SK-N-SH treated with all-trans-retinoic acid at 6 μM for 48 hours (cell line): ENCODE measurements at regions not wholly inside any gene's neighbourhood (a gene's known extent, or its start where the extent isn't known, plus 50 kb on each side); places are given as distances from the start of the nearest gene placed in this dataset.

Experiments used
- ATAC-seq: fragments of 200-7000 bp; cut with Tn5 transposase; 3 replicates; pipeline ENCODE4 v1.9.1; 2020; ENCODE audit warnings: mild to moderate bottlenecking, moderate library complexity
- ARNTL ChIP-seq: fragments of 450-650 bp; formaldehyde crosslinking; IDR thresholded peaks from 2 replicates; pipeline ENCODE4 v1.5.0; 2020; ENCODE audit warnings: low read depth, mild to moderate bottlenecking, moderate library complexity, borderline replicate concordance
- BACH2 ChIP-seq: fragments of 250-450 bp; sonication (Bioruptor Pico); IDR thresholded peaks from 2 replicates; pipeline ENCODE4 v1.9.0; 2021; ENCODE audit warnings: mild to moderate bottlenecking, borderline replicate concordance
- CSDC2 ChIP-seq: fragments of 250-450 bp; sonication (Bioruptor Pico); IDR thresholded peaks from 2 replicates; pipeline ENCODE4 v1.5.0; 2020; ENCODE audit warnings: mild to moderate bottlenecking, moderate library complexity
- ESRRG ChIP-seq: fragments of 250-450 bp; sonication (Bioruptor Pico); IDR thresholded peaks from 2 replicates; pipeline ENCODE4 v1.6.1; 2021; ENCODE audit warnings: mild to moderate bottlenecking
- ISL1 ChIP-seq: fragments of 250-450 bp; sonication (Bioruptor Pico); IDR thresholded peaks from 2 replicates; pipeline ENCODE4 v2.1.2; 2022; ENCODE audit warnings: mild to moderate bottlenecking, moderate library complexity
- OSR1 ChIP-seq: fragments of 250-450 bp; sonication (Bioruptor Pico); IDR thresholded peaks from 2 replicates; pipeline ENCODE4 v1.8.0; 2022; ENCODE audit warnings: moderate library complexity, mild to moderate bottlenecking, inconsistent platforms
- PPARA ChIP-seq: fragments of 250-450 bp; sonication (Bioruptor Pico); IDR thresholded peaks from 2 replicates; pipeline ENCODE4 v1.5.0; 2020; ENCODE audit warnings: mild to moderate bottlenecking, borderline replicate concordance
- SNAI2 ChIP-seq: fragments of 250-450 bp; sonication (Bioruptor Pico); IDR thresholded peaks from 2 replicates; pipeline ENCODE4 v1.5.0; 2020; ENCODE audit warnings: mild to moderate bottlenecking, moderate library complexity
- TCF4 ChIP-seq: fragments of 250-450 bp; sonication (Bioruptor Pico); IDR thresholded peaks from 2 replicates; pipeline ENCODE4 v1.8.0; 2021; ENCODE audit warnings: mild to moderate bottlenecking, moderate library complexity, borderline replicate concordance
- TOX ChIP-seq: fragments of 250-450 bp; sonication (Bioruptor Pico); IDR thresholded peaks from 2 replicates; pipeline ENCODE4 v1.8.0; 2021; ENCODE audit warnings: mild to moderate bottlenecking, moderate library complexity, borderline replicate concordance
- TSHZ2 ChIP-seq: fragments of 250-450 bp; sonication (Bioruptor Pico); IDR thresholded peaks from 2 replicates; pipeline ENCODE4 v1.5.0; 2020; ENCODE audit warnings: mild to moderate bottlenecking, moderate library complexity
- ZC3H10 ChIP-seq: fragments of 250-450 bp; sonication (Bioruptor Pico); IDR thresholded peaks from 2 replicates; pipeline ENCODE4 v1.5.1; 2021; ENCODE audit warnings: mild to moderate bottlenecking, moderate library complexity
- ZFP30 ChIP-seq: fragments of 450-650 bp; formaldehyde crosslinking; IDR thresholded peaks from 2 replicates; pipeline ENCODE4 v1.5.0; 2022; ENCODE audit warnings: mild to moderate bottlenecking, moderate library complexity
- ZNF70 ChIP-seq: fragments of 450-650 bp; formaldehyde crosslinking; IDR thresholded peaks from 2 replicates; pipeline ENCODE4 v1.5.0; 2020; ENCODE audit warnings: mild to moderate bottlenecking, moderate library complexity
- TF ChIP-seq, protein P1 (sequence below): fragments of 250-450 bp; sonication (Bioruptor Pico); IDR thresholded peaks from 2 replicates; pipeline ENCODE4 v1.8.0; 2021; ENCODE audit warnings: low read depth, mild to moderate bottlenecking, moderate library complexity, borderline replicate concordance
- TF ChIP-seq, protein P2 (sequence below): fragments of 250-450 bp; sonication (Bioruptor Pico); IDR thresholded peaks from 2 replicates; pipeline ENCODE4 v1.5.1; 2020; ENCODE audit warnings: low read depth, mild to moderate bottlenecking, moderate library complexity
- TF ChIP-seq, protein P3 (sequence below): fragments of 250-450 bp; sonication (Bioruptor Pico); IDR thresholded peaks from 2 replicates; pipeline ENCODE4 v1.8.0; 2020; ENCODE audit warnings: mild to moderate bottlenecking, moderate library complexity, borderline replicate concordance

DNA sequence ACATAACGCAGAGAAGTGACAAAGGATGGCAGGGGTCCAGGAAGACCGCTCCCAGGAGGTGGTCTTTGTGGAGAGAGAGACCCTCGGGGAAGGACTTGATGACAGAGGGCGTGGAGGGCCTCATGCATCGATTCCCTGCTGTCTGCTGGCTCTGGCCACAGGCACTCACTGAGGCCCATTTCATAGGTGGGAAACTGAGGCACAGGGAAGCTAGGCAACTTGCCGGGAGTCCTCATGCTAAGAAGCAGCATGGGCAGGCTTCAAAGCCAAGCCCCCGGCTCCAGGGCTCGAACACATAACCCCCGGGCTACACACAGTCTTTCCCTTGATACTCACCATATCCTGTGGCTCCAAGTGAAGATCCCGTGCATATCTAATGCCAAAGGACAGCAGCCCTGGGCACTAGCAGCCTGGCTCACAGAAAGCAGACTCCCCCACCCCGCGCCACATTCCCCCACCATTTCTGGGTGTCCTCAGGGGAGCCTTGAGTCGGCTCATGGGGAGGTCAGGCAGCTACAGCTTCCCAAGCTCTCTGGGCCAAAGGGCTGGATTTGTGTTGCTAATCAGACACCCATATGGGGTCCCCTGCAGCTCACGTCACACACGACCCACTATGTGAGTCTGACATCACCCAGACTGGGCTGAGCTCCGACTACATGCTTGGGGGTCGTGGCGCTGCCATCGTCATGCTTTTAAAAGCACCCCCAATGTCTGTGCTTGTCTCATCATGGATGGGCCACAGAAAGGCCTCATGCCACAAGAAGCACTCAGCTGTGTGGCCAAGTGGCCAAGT, 130.9 kb upstream of the PMEPA1 start:
- no peak for TF ChIP-seq ESRRG (CRISPR knock-in tag)
- TF ChIP-seq OSR1 (CRISPR knock-in tag): no peak
- no peak for TF ChIP-seq ISL1 (CRISPR knock-in tag)
- no peak for TF ChIP-seq CSDC2 (CRISPR knock-in tag)
- TF ChIP-seq TSHZ2 (CRISPR knock-in tag): no peak
- TF ChIP-seq ZNF70: no peak
- no peak for TF ChIP-seq ZFP30 (CRISPR knock-in tag)
- TF ChIP-seq TOX (CRISPR knock-in tag): no peak
- no peak for TF ChIP-seq ARNTL (CRISPR knock-in tag)
- TF ChIP-seq TCF4 (CRISPR knock-in tag): no peak
- TF ChIP-seq, protein P1, sequence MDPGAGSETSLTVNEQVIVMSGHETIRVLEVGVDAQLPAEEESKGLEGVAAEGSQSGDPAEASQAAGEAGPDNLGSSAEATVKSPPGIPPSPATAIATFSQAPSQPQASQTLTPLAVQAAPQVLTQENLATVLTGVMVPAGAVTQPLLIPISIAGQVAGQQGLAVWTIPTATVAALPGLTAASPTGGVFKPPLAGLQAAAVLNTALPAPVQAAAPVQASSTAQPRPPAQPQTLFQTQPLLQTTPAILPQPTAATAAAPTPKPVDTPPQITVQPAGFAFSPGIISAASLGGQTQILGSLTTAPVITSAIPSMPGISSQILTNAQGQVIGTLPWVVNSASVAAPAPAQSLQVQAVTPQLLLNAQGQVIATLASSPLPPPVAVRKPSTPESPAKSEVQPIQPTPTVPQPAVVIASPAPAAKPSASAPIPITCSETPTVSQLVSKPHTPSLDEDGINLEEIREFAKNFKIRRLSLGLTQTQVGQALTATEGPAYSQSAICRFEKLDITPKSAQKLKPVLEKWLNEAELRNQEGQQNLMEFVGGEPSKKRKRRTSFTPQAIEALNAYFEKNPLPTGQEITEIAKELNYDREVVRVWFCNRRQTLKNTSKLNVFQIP (CRISPR knock-in tag): no peak
- no peak for TF ChIP-seq SNAI2 (CRISPR knock-in tag)
- TF ChIP-seq, protein P2, sequence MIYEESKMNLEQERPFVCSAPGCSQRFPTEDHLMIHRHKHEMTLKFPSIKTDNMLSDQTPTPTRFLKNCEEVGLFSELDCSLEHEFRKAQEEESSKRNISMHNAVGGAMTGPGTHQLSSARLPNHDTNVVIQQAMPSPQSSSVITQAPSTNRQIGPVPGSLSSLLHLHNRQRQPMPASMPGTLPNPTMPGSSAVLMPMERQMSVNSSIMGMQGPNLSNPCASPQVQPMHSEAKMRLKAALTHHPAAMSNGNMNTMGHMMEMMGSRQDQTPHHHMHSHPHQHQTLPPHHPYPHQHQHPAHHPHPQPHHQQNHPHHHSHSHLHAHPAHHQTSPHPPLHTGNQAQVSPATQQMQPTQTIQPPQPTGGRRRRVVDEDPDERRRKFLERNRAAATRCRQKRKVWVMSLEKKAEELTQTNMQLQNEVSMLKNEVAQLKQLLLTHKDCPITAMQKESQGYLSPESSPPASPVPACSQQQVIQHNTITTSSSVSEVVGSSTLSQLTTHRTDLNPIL (CRISPR knock-in tag): no peak
- TF ChIP-seq, protein P3, sequence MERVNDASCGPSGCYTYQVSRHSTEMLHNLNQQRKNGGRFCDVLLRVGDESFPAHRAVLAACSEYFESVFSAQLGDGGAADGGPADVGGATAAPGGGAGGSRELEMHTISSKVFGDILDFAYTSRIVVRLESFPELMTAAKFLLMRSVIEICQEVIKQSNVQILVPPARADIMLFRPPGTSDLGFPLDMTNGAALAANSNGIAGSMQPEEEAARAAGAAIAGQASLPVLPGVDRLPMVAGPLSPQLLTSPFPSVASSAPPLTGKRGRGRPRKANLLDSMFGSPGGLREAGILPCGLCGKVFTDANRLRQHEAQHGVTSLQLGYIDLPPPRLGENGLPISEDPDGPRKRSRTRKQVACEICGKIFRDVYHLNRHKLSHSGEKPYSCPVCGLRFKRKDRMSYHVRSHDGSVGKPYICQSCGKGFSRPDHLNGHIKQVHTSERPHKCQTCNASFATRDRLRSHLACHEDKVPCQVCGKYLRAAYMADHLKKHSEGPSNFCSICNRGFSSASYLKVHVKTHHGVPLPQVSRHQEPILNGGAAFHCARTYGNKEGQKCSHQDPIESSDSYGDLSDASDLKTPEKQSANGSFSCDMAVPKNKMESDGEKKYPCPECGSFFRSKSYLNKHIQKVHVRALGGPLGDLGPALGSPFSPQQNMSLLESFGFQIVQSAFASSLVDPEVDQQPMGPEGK: no peak
- TF ChIP-seq, all 23 proteins: peak for 0

DNA sequence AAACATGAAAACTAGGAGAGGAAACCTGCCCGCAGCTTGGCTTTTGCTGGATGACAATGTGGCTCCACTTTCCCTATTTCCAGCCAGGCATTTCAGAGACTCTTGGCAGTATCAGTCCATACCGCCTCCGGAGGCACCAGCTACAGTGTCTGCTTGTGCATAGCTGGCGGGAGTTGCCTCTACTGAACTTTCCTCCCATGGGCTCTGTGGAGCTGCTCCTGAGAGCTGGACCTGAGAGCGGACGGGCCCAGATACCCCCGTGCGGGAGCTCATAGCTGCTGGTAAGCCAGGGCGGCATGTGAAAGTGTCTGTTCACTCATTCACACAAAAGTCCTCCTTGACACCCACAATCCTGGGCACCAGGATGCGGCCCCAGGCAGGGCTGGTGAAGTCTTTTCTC, 130.3 kb upstream of the PMEPA1 start:
- ATAC-seq: no peak
- TF ChIP-seq PPARA (CRISPR knock-in tag) (no peak), TOX (CRISPR knock-in tag) (no peak)
- TF ChIP-seq, protein P2 (CRISPR knock-in tag): no peak

More for the DNA sequence above, 130.9 kb upstream of the PMEPA1 start:
- ATAC-seq: no peak

GRCh38 chr20:57838670-57839151, 128.9 kb upstream of the PMEPA1 start:
- ATAC-seq: peak; percentile 22; the same call in 1 of the 3 replicates
- no peak for TF ChIP-seq TOX (CRISPR knock-in tag)
- TF ChIP-seq ZC3H10 (CRISPR knock-in tag): no peak
- no peak for TF ChIP-seq BACH2 (CRISPR knock-in tag)
- no peak for TF ChIP-seq SNAI2 (CRISPR knock-in tag)
- peak; percentile 85 for TF ChIP-seq TCF4 (CRISPR knock-in tag)
- peak; percentile 44; the same call in 1 of the 2 replicates for TF ChIP-seq TSHZ2 (CRISPR knock-in tag)
- TF ChIP-seq, all 23 proteins: peak for 2
